ENCODE measurements at regions not wholly inside any gene's neighbourhood (a gene's known extent, or its start where the extent isn't known, plus 50 kb on each side); places are given as distances from the start of the nearest gene placed in this dataset.

GRCh38 chr13:69050696-69051095 lies 1056.9 kb upstream of the ATXN8OS start:
- TF ChIP-seq POLR2AphosphoS5 (IDR thresholded peaks at IDR 0.05; ENCODE audit: borderline replicate concordance, low read depth, low read length), result no peak
- TF ChIP-seq EZH2 (IDR thresholded peaks at IDR 0.05), result no peak
- TF ChIP-seq FOXP2 (optimal IDR thresholded peaks at IDR 0.05; ENCODE audit: control extremely low read depth, extremely low read length, insufficient read depth), result no peak

Measured in SK-N-MC (cell line).